ENCODE measurements at regions not wholly inside any gene's neighbourhood (a gene's known extent, or its start where the extent isn't known, plus 50 kb on each side); places are given as distances from the start of the nearest gene placed in this dataset.
A peak's percentile ranks its signal among the peaks of the same experiment; 100 is the strongest.

DNA sequence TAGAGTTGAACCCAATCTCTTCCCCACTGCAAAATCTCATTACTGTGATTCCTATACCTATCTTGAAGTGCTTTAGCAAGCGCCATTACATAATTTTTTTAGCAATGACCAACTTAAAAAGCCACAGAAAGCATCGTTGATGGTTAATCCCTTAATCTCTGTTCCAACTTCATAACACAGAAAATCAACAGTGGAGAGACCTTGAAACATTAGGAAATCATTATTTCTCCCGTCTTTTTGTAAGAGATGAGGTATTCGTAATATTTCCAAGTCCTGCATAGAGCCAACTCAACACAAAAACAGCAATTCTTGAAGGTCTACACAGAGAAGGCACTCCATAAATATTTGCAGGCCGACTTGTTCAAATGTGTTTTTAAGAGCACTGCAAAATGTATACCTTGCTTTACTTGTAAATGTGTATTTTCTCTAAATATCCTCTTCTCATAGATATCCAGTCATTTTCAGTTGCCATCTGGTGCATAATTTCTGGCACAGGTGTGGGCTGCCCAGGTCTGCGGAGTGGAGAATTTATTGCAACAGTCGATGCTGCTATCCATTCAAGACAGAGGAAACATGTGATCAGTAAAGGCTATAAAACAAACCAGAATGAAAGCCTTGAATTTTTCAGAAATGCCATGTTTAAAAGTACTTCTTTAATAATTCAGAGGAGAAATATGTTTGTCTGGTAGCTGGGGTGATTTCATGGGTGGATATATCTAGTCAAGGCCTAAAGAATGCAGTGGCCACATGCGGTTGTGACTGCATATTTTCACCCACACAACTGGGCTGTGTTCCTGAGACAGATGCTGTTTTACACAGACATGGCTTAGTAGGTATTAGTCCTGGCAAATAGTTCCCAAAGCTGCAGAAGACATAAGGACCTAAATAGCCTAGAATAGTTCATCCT, 234.3 kb upstream of the STARD13 start:
- Histone ChIP-seq H3K9me3 (ENCODE audit: control insufficient read depth in 1 of 2, low read length in 2 of 2) (no peaks in the 10 kb centered on the region), H3K4me3 (ENCODE audit: low read length in 2 of 2) (no peak overlapping the region), H3K27me3 (ENCODE audit: insufficient read depth, low read length) (no peaks in the 10 kb centered on the region), H3K36me3 (ENCODE audit: insufficient read depth, low read length) (no peaks in the 10 kb centered on the region), H3K27ac (ENCODE audit: low read depth, low read length) (no peak overlapping the region), H3K4me1 (ENCODE audit: insufficient read depth, low read length) (no peaks in the 10 kb centered on the region)
- ChIA-PET CTCF (ENCODE audit: partially characterized antibody) (no interaction called here), POLR2A (ENCODE audit: partially characterized antibody) (no interaction called here)
- no peak for DNase-seq
- Mint-ChIP-seq H3K36me3 (no peaks in the 10 kb centered on the region), H3K27ac (no peak overlapping the region), H3K27me3 (peaks cover 0 to 1% of the 10 kb centered on the region in 2 donors), H3K9me3 (peaks cover 0 to 2% (median 0%) of the 10 kb centered on the region in 8 donors), H3K4me3 (no peak overlapping the region), H3K4me1 (no peaks in the 10 kb centered on the region)
- intact Hi-C loops (cut with micrococcal nuclease): no loop called here

DNA sequence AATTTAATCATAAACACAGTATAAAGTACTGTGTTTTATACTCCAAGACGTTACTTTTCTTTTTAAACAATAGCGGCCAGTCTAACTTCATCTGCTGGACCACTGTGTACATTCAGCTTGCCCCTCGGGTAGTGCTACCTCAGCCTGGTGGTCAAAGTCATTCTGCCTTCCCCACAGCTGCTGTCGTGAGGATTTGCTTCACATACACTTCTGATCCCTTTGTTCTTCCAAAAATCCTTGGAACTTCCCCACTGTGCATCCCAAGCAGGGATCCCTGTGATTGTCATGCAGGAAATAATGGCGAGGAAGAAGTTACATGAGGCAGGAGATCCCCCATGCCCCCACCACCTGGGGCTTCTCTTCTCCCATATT, 234.9 kb upstream of the STARD13 start:
- CTCF ChIA-PET (ENCODE audit: partially characterized antibody): no interaction called here
- Mint-ChIP-seq H3K9me3 (peaks cover 0 to 2% (median 0%) of the 10 kb centered on the region in 8 donors), H3K4me3 (no peak overlapping the region), H3K27ac (no peak overlapping the region), H3K4me1 (no peaks in the 10 kb centered on the region), H3K36me3 (no peaks in the 10 kb centered on the region), H3K27me3 (peaks cover 0 to 1% of the 10 kb centered on the region in 2 donors)
- Histone ChIP-seq H3K27ac (ENCODE audit: low read depth, low read length) (no peak overlapping the region), H3K9me3 (ENCODE audit: control insufficient read depth in 1 of 2, low read length in 2 of 2) (no peaks in the 10 kb centered on the region), H3K27me3 (ENCODE audit: insufficient read depth, low read length) (no peaks in the 10 kb centered on the region), H3K4me3 (ENCODE audit: low read length in 2 of 2) (no peak overlapping the region), H3K36me3 (ENCODE audit: insufficient read depth, low read length) (no peaks in the 10 kb centered on the region), H3K4me1 (ENCODE audit: insufficient read depth, low read length) (no peaks in the 10 kb centered on the region)
- no peak for DNase-seq
- POLR2A ChIA-PET (ENCODE audit: partially characterized antibody): interaction anchor here (0.8 kb wide), 1 partner anchor 23 kb away, joined by 3 read pairs; no protein-coding TSS in a partner anchor
- intact Hi-C loops (cut with micrococcal nuclease): no loop called here

DNA sequence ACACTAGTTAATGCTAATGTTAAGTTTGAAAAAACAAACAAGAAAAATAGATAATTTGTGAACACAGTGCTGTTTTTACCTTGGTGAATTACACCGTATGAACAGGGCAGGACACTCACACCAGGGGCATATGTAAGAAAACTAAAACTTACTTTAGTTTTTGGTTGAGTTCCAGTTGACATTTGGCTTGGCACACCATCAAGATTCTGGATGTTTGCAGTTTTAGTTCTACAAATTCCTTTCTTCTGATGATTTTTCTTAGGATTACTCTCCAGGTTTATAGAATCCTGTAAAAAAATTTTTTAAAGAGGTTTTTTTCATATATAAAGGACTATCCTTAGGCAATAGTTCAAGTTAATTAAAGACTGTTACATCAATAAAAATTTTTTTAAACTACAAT, 238.5 kb upstream of the STARD13 start:
- POLR2A ChIA-PET (ENCODE audit: partially characterized antibody): no interaction called here
- Histone ChIP-seq H3K9me3 (ENCODE audit: control insufficient read depth in 1 of 2, low read length in 2 of 2) (no peaks in the 10 kb centered on the region), H3K4me1 (ENCODE audit: insufficient read depth, low read length) (peaks cover 4% of the 10 kb centered on the region), H3K4me3 (ENCODE audit: low read length in 2 of 2) (no peak overlapping the region), H3K27me3 (ENCODE audit: insufficient read depth, low read length) (no peaks in the 10 kb centered on the region), H3K27ac (ENCODE audit: low read depth, low read length) (no peak overlapping the region), H3K36me3 (ENCODE audit: insufficient read depth, low read length) (no peaks in the 10 kb centered on the region)
- no peak overlapping the region for H3K4me3 Mint-ChIP-seq
- no peaks in the 10 kb centered on the region for H3K9me3 Mint-ChIP-seq
- no peak overlapping the region for H3K27ac Mint-ChIP-seq
- DNase-seq: no peak
- peaks cover 0 to under 1% of the 10 kb centered on the region in 2 donors for H3K36me3 Mint-ChIP-seq
- intact Hi-C loops (cut with micrococcal nuclease): no loop called here
- H3K27me3 Mint-ChIP-seq: no peaks in the 10 kb centered on the region
- CTCF ChIA-PET (ENCODE audit: partially characterized antibody): no interaction called here
- peaks cover 5 to 11% (median 8%) of the 10 kb centered on the region in 4 donors for H3K4me1 Mint-ChIP-seq

DNA sequence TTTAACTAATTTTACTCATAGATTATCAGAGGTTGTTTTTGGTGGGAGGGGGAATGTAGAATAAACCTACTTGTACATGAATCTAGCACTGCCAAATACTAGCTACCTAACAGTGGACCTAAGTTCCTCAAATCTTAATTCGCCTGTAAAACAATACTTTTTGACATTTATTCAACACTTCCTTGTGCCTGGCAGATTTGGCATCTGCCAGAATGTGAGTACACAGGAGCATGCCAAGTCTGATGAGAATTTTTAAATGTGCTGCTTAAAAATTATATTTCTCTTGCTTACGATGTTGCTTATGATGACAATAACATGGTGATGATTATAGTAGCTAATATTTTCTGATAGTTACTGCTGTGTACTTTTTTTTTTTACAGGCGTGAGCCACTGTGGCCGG, 240.2 kb upstream of the STARD13 start:
- H3K9me3 Mint-ChIP-seq: no peaks in the 10 kb centered on the region
- H3K4me3 Mint-ChIP-seq: no peak overlapping the region
- H3K27me3 ChIP-seq (ENCODE audit: insufficient read depth, low read length): no peaks in the 10 kb centered on the region
- CTCF ChIA-PET (ENCODE audit: partially characterized antibody): interaction anchor here (0.9 to 1.7 kb wide), 3 partner anchors 14 to 297 kb away, joined by 3 to 5 read pairs (median 3); no protein-coding TSS in a partner anchor
- no peak overlapping the region for H3K27ac Mint-ChIP-seq
- peaks cover 5 to 11% (median 8%) of the 10 kb centered on the region in 4 donors for H3K4me1 Mint-ChIP-seq
- peaks cover 2 to 7% of the 10 kb centered on the region in 2 donors for H3K27me3 Mint-ChIP-seq
- POLR2A ChIA-PET (ENCODE audit: partially characterized antibody): interaction anchor here (1.1 to 1.8 kb wide), 3 partner anchors 16 to 1099 kb away, joined by 3 to 8 read pairs (median 4); no protein-coding TSS in a partner anchor
- H3K9me3 ChIP-seq (ENCODE audit: control insufficient read depth in 1 of 2, low read length in 2 of 2): no peaks in the 10 kb centered on the region
- no peaks in the 10 kb centered on the region for H3K36me3 ChIP-seq (ENCODE audit: insufficient read depth, low read length)
- no peak overlapping the region for H3K4me3 ChIP-seq (ENCODE audit: low read length in 2 of 2)
- peaks cover 4% of the 10 kb centered on the region for H3K4me1 ChIP-seq (ENCODE audit: insufficient read depth, low read length)
- H3K36me3 Mint-ChIP-seq: peaks cover 0 to 6% of the 10 kb centered on the region in 2 donors
- H3K27ac ChIP-seq (ENCODE audit: low read depth, low read length): no peak overlapping the region
- DNase-seq: no peak
- intact Hi-C loops (cut with micrococcal nuclease): no loop called here

DNA sequence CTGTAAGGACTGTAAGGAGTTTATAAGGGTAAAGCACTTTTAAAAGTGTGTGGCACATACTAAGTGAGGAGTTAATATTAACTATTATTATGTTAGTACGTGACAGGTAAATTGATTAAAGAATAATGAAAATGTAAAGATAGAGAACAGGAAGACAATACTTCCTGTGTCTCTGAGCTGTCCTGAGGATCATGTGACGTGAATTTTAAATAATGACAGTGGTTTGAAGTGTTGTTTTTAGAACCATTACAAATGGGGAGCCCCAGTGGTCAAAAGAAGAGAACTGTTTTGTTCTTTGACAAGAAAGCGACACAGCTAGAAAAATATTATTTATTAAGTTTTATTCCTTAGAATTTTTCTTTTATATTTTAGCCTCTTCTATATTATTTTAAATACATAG, 241.2 kb upstream of the STARD13 start:
- no peak for DNase-seq
- Mint-ChIP-seq H3K27ac (peak overlapping the region in 3 of 7 donors; percentile 58 to 81 (median 76)), H3K4me1 (peaks cover 5 to 11% (median 8%) of the 10 kb centered on the region in 4 donors), H3K4me3 (peak overlapping the region in 4 of 8 donors; percentile 37 to 75 (median 57)), H3K9me3 (peaks cover 0 to 2% (median 0%) of the 10 kb centered on the region in 8 donors), H3K27me3 (peaks cover 4 to 7% of the 10 kb centered on the region in 2 donors), H3K36me3 (peaks cover 0 to 6% of the 10 kb centered on the region in 2 donors)
- Histone ChIP-seq H3K27ac (ENCODE audit: low read depth, low read length) (no peak overlapping the region), H3K27me3 (ENCODE audit: insufficient read depth, low read length) (no peaks in the 10 kb centered on the region), H3K4me1 (ENCODE audit: insufficient read depth, low read length) (peaks cover 4% of the 10 kb centered on the region), H3K36me3 (ENCODE audit: insufficient read depth, low read length) (no peaks in the 10 kb centered on the region), H3K9me3 (ENCODE audit: control insufficient read depth in 1 of 2, low read length in 2 of 2) (no peaks in the 10 kb centered on the region), H3K4me3 (ENCODE audit: low read length in 2 of 2) (no peak overlapping the region)
- ChIA-PET CTCF (ENCODE audit: partially characterized antibody) (interaction anchor here (0.9 to 1.7 kb wide), 3 partner anchors 13 to 298 kb away, joined by 3 to 5 read pairs (median 3); no protein-coding TSS in a partner anchor), POLR2A (ENCODE audit: partially characterized antibody) (interaction anchor here (1.3 to 1.8 kb wide), 3 partner anchors 14 to 16 kb away, joined by 4 to 8 read pairs (median 5); no protein-coding TSS in a partner anchor)
- intact Hi-C loops (cut with micrococcal nuclease): no loop called here

DNA sequence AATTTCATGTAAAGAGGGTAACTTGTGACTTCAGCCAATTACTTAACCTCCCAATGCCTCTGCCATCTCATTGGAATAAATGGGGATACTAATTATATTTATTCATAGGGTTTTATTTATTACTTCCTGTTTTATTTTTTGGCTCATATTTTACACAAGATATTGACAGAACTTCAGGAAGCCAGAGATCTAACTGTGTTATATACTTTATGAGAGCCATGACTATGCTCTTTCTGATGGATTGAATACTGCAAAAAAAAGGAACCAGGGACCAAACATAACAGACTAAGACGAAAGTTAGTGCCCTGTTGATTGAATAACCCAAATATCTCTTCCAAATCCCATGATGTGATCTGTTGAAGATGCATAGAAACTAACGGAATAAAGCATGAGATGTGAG, 243.3 kb upstream of the STARD13 start:
- H3K36me3 ChIP-seq (ENCODE audit: insufficient read depth, low read length): no peaks in the 10 kb centered on the region
- H3K4me1 Mint-ChIP-seq: peaks cover 6 to 11% (median 9%) of the 10 kb centered on the region in 4 donors
- no peaks in the 10 kb centered on the region for H3K27me3 ChIP-seq (ENCODE audit: insufficient read depth, low read length)
- intact Hi-C loops (cut with micrococcal nuclease): no loop called here
- peaks cover 0 to 2% (median 0%) of the 10 kb centered on the region in 8 donors for H3K9me3 Mint-ChIP-seq
- no peak for DNase-seq
- no peak overlapping the region for H3K4me3 Mint-ChIP-seq
- H3K27ac ChIP-seq (ENCODE audit: low read depth, low read length): no peak overlapping the region
- H3K4me1 ChIP-seq (ENCODE audit: insufficient read depth, low read length): peaks cover 4% of the 10 kb centered on the region
- ChIA-PET POLR2A (ENCODE audit: partially characterized antibody) (no interaction called here), CTCF (ENCODE audit: partially characterized antibody) (no interaction called here)
- no peak overlapping the region for H3K27ac Mint-ChIP-seq
- no peaks in the 10 kb centered on the region for H3K9me3 ChIP-seq (ENCODE audit: control insufficient read depth in 1 of 2, low read length in 2 of 2)
- no peak overlapping the region for H3K4me3 ChIP-seq (ENCODE audit: low read length in 2 of 2)
- peaks cover 0 to 6% of the 10 kb centered on the region in 2 donors for H3K36me3 Mint-ChIP-seq
- H3K27me3 Mint-ChIP-seq: peaks cover 4 to 7% of the 10 kb centered on the region in 2 donors

DNA sequence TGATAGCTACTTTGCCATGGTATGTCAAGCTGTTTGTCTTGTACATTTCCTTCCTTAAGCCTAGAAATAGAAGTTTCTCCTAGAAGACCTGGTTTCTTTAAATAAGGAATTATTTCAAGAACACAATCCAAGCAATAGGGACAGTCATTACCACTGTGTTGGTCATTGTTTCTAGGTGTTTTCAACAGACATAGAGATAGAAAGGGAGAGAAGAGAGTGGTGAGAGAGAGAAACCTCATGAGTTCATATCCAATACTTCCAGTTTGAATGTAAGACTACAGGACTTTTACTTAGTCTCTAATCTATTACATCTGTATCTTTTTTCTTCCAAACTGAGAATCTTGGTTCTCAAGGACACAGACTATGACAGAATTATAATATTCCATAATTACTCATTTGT, 245.9 kb upstream of the STARD13 start:
- H3K27ac ChIP-seq (ENCODE audit: low read depth, low read length): no peak overlapping the region
- H3K4me1 Mint-ChIP-seq: peaks cover 5 to 9% (median 9%) of the 10 kb centered on the region in 4 donors

More for the DNA sequence above, 245.9 kb upstream of the STARD13 start:
- ChIA-PET CTCF (ENCODE audit: partially characterized antibody) (no interaction called here), POLR2A (ENCODE audit: partially characterized antibody) (no interaction called here)
- peaks cover 0 to 2% (median 0%) of the 10 kb centered on the region in 8 donors for H3K9me3 Mint-ChIP-seq
- DNase-seq: no peak
- Histone ChIP-seq H3K9me3 (ENCODE audit: control insufficient read depth in 1 of 2, low read length in 2 of 2) (no peaks in the 10 kb centered on the region), H3K4me1 (ENCODE audit: insufficient read depth, low read length) (peaks cover 1% of the 10 kb centered on the region), H3K36me3 (ENCODE audit: insufficient read depth, low read length) (no peaks in the 10 kb centered on the region), H3K27me3 (ENCODE audit: insufficient read depth, low read length) (no peaks in the 10 kb centered on the region), H3K4me3 (ENCODE audit: low read length in 2 of 2) (no peak overlapping the region)
- H3K36me3 Mint-ChIP-seq: peaks cover 0 to 6% of the 10 kb centered on the region in 2 donors
- intact Hi-C loops (cut with micrococcal nuclease): no loop called here
- no peak overlapping the region for H3K4me3 Mint-ChIP-seq
- H3K27me3 Mint-ChIP-seq: peaks cover 4 to 7% of the 10 kb centered on the region in 2 donors
- no peak overlapping the region for H3K27ac Mint-ChIP-seq

Data from CD4-positive, alpha-beta memory T cell (primary cell).